ENCODE measurements at regions not wholly inside any gene's neighbourhood (a gene's known extent, or its start where the extent isn't known, plus 50 kb on each side); places are given as distances from the start of the nearest gene placed in this dataset.

- TF ChIP-seq, protein P1, sequence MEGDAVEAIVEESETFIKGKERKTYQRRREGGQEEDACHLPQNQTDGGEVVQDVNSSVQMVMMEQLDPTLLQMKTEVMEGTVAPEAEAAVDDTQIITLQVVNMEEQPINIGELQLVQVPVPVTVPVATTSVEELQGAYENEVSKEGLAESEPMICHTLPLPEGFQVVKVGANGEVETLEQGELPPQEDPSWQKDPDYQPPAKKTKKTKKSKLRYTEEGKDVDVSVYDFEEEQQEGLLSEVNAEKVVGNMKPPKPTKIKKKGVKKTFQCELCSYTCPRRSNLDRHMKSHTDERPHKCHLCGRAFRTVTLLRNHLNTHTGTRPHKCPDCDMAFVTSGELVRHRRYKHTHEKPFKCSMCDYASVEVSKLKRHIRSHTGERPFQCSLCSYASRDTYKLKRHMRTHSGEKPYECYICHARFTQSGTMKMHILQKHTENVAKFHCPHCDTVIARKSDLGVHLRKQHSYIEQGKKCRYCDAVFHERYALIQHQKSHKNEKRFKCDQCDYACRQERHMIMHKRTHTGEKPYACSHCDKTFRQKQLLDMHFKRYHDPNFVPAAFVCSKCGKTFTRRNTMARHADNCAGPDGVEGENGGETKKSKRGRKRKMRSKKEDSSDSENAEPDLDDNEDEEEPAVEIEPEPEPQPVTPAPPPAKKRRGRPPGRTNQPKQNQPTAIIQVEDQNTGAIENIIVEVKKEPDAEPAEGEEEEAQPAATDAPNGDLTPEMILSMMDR (IDR thresholded peaks at IDR 0.05): no peak
- TF ChIP-seq POLR2A (IDR thresholded peaks at IDR 0.05): no peak
Observed at GRCh38 chr2:40962026-40962425, 510.1 kb upstream of the SLC8A1 start.
